ENCODE measurements at regions not wholly inside any gene's neighbourhood (a gene's known extent, or its start where the extent isn't known, plus 50 kb on each side); places are given as distances from the start of the nearest gene placed in this dataset.
"Not testable (repeated sequence)": the region's sequence is repeated elsewhere in the genome, so short reads cannot be mapped to it uniquely, and the experiment has no call there.

DNA sequence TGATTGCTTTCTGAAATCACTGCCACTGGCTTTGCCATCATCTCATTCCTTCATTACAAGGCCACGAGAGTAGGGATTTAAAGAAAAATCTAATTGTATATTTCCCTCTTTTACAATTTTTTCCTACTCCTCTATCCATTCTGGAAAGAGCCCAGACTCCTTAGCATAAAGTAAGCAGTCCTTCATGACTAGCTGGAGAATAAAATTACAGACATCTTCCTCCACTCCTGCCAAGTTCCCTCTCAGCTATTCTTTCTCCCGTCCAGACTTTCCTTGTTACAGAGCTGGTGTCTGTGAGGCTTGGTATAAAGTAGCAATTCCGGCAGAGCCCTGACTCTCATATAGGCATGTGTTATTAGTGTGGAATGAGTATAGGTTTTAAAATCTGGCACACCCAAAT lies 806.8 kb downstream of the PLCL1 start:
- no peak for DNase-seq

DNA sequence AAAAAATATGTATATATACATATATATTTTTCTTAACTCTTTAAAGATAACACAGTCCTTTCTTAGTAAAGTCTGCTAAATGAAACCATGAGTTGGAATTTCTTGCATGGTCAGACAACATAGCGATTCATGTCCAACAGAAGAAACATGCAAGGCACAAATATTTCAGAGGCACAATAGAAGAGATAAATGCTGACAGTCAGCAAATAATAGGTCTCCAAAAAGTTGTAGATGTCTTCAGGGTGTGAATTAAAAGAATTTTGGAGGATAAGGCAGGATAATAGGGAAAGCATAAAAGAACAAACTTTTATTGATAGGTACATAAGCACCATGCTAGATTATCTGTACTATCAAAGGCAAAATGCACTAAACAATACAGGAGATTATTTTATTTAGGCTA lies 800.2 kb downstream of the PLCL1 start:
- DNase-seq: no peak

DNA sequence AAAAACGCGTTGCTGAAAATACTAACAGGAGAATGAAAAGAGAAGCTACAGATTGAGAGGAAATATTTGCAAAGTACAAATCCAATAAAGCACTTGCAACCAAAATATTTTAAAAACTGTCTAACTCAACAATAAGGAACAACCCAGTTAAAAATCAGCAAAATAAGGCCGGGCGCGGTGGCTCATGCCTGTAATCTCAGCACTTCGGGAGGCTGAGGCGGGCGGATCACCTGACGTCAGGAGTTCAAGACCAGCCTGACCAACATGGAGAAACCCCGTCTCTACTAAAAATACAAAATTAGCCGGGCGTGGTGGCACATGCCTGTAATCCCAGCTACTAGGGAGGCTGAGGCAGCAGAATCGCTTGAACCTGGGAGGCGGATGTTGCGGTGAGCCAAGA lies 798.6 kb downstream of the PLCL1 start:
- not testable (repeated sequence) for DNase-seq

DNA sequence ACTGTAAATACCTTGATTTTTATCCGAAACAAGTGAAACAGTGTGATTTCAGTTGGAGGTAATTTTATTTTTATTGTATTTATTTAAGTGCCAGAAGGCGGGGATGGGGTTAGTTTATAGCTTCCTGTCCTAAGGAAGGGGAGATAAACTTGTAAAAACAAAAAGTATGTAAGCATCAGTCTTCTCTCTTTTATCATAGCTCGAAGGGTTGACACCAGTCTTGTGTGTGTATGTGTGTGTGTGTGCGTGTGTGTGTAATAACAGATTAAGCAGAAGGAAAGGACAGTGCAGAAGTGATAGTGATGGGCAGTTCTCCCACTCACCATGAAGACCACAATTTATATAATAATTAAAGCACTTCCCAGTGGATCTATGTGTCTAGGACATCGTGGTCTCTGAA lies 793.3 kb downstream of the PLCL1 start:
- no peak for DNase-seq

DNA sequence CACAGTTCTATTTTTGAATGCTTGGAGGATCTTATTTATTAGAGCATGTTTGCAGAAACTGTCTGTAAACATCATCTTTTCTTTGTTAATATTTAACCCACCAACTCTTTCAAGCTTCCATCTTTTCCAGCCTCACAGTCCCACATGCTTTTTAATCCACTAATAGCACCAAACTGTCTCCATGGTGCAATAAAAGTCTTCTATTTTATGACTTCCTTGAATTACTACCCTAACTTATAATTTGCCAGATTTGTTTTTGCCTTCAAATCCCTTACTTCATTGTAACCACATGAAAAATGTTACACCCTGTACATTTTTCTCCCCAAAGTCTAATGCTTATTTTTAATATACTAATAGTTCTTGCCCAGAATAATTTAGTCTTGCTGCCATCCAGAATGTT lies 792.6 kb downstream of the PLCL1 start:
- no peak for DNase-seq

DNA sequence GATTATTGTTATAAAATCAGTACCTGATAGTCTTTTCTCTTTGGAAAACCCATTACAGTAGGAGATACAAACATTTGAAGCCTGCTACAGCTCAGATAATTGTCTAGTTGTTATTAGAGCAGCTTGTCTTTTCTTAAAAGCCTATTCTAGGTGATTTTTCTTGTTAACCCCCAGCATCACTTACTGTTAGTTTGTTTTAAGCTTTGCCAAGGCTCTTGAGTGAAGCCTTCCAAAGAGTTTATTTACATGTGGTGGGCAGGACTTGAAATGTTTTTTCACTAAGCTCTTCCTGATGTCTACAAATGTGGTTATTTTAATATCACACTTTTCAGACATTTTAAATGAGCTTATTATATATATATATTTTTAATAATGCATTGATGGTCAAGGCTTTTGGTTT lies 791.3 kb downstream of the PLCL1 start:
- DNase-seq: no peak

DNA sequence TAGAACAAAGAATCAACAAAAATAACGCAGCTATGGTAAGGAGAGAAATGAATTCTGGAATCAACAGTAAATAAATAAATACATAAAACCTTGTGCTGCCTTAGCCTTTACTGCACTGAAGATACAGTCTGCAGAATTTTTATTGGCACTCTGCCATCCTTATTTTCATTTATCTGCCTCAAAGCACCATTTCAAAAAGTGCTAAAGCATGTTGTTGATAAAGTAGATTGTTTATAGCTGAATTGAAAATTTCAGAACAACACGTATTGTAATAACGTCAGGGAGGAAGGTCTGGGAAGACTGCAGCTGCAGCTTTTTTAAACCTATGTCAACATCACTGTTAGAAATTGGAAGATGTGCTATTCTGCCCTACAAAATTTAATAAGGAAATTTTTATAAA lies 787.2 kb downstream of the PLCL1 start:
- DNase-seq: no peak

DNA sequence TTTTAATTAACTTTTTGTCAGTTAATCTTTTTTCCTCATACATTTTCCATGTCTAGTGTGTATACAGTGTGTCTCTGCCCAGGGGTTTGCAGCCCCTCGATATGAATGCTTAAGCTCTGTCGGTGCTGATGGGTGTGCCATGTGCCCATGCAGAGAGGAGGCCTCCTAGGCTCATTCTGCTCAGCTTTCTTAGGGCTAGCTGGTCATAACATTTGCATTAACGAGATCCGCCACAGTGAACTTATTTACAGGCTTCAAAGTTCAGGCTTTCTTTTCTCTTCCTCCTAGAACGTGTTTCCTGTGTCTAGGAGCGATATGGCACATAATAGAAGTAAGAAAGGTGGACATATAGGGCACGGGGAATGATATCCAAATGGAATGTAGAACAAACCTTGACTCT lies 783.3 kb downstream of the PLCL1 start:
- no peak for DNase-seq

DNA sequence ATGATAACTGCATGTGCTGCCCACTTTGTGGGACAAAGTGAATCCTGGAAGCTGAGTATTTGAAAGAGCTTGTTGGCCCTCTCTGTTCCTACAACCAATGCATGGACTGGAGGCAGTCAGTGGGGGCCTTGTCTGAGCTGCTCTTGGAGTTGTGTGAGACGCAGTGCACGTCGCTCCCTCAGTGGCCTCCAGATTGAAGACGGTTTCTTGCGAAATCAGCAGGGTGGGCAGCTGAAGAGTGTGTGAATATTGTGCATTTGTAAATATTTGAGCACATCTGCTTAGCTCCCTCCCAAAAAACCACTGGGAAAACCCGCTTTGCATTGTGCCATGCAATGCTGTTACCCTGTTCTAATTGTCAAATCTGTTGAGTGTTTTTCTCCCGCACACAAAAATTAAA lies 782.8 kb downstream of the PLCL1 start:
- no peak for DNase-seq

DNA sequence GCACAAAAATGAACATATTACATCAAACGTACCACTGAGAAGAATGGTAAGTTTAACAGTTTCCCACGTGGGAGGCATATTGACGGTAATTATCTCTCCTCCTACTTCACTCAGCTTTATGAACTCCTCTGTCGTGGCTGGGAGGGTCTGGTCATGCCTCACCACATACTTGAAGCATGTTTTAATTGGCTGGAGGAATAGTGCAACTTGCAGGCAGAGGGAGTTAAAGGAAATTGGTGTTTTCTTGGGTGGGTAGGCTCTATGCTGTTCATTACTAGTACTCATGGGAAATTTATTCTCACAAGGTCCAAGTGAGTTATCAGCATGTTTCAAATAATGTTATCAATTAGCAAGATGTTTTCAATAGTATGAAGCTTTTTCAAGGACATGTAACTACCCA lies 767.0 kb downstream of the PLCL1 start:
- DNase-seq: no peak

DNA sequence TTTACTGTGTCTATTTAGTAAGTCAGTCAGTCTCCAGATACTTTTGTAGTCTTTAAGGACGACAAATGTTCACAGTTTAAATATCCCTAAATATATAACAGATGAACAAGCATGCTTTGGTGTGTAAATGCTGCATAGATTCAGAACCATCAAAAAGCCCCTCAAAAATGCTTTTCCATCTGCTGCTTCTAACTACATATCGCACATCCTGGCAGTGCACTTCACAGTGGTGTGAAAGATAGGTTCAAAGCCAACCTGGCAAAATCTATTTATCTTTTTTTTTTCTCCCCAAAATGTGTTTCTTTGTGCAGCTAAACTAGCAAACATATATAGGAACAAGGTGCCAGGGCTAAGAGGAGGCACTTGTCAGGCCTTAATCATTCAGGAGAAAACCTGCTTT lies 753.8 kb downstream of the PLCL1 start:
- no peak for DNase-seq

DNA sequence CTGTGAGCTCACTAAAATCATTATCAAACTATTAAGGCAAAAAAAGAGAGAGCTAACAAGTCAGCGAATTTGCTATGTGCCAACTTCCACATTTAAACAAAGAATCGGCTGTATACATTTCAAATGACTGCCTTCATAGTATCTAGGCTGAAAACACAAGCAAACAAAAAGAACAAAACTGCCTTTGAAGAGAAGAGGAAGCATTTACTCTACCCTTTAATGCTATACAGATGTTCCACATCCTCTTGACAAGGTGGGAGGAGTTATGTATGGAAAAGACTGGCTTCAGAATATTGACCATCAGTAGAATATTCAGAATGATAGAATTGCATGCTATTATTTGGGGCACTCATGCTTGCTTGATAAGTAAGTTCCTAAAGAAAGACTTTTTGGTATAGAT lies 741.7 kb downstream of the PLCL1 start:
- peak in 1 of 2 experiments; percentile 30 for DNase-seq

DNA sequence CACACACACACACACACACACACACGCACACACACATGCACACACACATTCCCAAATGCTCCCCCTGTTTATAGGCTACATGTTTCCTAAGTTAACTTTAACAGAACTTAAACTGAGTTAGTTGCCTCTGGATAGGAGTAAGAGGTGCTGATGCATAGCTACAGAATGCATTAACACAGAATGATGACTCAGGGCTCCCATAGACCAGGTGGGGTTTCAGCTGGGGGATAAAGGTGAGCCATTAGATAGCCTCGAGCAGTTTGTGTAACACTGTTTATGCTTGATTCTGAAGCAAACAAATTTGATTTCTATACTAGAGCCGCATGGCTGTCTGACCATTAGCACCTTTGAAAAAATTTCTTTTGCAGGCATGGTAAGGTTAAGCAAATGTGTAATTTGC lies 741.0 kb downstream of the PLCL1 start:
- DNase-seq: no peak

DNA sequence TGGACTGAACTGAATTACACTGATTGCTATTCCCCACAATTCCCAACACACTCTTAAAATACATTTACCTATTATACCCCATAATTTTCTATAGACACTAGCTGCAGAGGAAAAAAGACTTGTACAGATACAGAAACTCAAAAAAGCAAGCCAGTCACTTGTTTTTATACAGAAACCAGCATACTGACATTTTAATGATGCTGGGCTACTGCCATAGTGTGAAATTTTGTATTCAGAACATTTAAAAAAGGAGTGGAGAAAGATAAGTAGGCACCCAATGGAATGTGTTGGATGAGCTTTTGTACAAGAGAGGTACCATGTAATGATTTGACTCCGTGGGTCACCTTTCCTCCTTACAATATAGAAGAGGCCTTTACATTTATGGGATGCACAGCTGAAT lies 740.1 kb downstream of the PLCL1 start:
- no peak for DNase-seq

DNA sequence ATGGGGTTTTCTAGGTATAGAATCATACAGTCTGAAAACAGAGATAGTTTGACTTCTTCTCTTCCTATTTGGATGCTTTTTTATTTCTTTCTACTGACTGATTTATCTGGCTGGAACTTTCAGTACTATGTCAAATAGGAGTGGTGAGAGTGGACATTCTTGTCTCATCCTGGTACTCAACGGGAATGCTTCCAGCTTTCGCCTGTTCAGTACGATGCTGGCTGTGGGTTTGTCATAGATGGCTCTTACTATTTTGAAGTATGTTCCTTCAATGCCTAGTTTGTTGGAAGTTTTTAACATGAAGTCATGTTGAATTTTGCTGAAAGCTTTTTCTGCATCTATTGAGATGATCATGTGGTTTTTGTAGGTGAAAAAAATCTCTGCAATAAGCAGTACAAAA lies 730.4 kb downstream of the PLCL1 start:
- no peak for DNase-seq

DNA sequence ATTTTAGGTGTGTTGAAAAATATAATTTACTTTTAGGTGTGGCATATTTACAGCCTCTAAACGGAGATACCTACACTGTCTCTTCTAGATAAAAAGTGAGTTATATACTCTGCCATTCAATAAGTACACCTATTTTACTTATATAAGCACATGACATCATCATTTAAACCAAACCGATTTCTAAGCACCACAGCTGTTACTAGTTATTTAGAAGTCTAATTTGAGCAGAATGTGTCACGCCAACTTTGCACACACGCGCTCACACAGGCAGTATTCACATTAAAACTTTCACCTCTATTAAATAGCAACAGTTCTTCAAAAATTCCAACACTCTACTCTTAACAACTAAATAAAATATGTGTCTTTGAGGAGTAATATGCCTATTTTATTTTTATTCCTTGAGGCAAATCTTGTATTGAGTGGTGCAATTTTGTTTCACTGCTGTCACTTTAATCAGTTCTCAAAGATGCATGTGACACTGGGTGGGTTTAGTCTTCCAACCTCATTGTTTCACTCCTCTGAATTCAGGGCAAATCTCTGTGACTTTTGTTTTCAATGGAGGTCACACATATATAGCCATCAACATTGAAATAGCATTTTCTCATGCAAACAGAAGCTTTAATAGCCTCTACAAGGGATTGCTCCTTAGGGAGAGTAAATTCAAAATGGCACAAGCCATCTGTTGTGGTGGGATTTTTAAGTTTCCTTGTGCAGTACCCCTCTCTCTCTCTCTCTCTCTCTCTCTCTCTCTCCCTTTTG lies 721.0 kb downstream of the PLCL1 start:
- no peak for DNase-seq

DNA sequence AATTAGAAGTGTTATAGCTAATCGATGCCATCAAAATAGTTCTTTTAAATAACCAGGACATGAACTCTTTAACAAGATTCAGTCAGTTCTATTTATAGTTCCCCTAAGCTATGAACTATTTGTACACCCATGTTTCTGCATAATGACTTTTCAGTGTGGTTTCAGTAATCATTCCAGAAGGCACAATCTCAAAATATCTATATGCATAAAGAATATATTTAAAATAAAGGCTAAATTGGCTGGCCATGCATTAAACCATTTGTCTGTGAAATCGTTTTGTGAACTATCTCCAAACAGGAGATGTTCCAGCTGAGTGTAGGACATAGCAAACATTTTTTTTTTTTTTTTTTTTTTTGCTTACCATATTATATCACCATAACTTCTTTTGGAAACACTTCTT lies 719.3 kb downstream of the PLCL1 start:
- no peak for DNase-seq

DNA sequence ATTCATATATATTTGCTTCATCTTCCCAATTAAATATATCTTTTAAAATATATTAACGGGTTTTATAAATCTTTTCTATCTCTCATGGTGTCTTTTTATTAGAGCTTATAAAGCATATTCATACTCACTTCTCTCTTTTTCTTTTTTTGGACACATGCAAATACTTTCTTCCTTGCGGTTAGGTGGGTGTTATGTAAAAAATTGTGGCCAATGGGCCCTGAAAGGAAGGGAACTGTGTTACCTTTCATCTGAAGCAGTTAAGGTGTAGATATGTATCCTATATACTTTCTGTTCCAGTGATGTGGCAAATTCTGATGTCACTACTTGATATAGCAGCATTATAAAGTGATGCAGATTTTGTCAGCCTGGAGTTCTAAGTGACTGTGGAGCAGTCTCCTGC lies 714.5 kb downstream of the PLCL1 start:
- no peak for DNase-seq

DNA sequence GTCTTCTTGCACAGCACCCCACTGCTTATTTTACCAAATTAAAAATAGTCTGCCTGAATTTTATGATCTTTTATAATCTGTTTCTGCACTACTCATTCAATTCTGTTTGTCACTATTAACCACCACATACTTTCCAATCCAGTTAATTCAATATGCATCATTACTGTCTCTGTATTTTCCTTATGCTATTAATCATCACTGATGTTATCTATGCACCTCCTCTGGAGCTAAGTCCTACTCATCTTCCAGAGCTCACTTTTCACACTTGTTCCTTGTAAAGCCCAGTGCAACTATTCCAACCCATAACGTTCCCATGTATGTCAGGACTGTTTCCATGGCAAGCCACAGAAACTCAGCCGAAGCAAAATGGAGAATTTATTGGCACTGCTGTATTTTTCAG lies 713.6 kb downstream of the PLCL1 start:
- DNase-seq: no peak

DNA sequence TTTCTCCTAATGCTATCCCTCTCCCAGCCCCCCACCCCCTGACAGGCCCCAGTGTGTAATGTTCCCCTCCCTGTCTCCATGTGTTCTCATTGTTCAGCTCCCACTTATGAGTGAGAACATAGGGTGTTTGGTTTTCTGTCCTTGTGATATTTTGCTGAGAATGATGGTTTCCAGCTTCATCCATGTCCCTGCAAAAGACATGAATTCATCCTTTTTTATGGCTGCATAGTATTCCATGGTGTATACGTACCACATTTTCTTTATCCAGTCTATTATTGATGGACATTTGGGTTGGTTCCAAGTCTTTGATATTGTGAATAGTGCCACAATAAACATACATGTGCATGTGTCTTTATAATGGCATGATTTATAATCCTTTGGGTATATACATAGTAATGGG lies 704.2 kb downstream of the PLCL1 start:
- not testable (repeated sequence) for DNase-seq

DNA sequence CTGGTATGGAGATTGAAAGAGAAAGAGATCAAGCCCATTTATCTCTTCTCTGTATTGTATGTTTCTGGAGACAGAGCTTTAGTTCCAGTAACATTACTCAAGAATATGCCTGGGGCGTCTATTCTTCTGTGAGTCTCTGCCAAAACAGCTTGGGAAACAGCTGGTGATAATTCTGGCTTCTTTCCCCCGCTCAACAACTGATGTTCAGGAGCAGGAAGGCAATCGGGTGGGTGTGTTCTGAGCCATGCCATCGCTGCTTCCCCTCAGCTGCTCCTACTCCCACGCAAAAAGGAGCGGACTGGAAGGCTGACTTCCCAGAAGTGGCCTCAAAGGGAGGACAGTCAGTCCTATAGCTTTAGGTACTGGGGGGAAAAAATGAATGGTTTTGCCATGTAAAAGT lies 695.1 kb downstream of the PLCL1 start:
- no peak for DNase-seq

DNA sequence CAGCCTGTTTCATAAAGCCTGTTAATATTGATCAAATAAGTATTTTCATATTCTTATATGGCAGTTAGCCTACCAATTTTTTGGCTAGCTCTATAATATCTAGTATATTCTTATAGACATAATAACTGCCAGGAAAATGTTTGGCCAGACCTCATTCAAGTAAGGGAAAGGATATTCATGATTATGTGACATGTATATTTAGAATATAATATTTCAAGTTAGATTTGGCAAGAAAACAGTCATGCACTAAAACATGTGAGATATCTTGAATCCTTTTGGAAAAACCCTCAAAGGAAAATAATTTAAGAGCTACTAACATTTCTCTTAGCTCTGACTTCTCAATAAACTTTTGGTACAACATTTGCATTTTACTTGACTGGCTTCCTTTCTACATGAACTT lies 694.1 kb downstream of the PLCL1 start:
- no peak for DNase-seq

DNA sequence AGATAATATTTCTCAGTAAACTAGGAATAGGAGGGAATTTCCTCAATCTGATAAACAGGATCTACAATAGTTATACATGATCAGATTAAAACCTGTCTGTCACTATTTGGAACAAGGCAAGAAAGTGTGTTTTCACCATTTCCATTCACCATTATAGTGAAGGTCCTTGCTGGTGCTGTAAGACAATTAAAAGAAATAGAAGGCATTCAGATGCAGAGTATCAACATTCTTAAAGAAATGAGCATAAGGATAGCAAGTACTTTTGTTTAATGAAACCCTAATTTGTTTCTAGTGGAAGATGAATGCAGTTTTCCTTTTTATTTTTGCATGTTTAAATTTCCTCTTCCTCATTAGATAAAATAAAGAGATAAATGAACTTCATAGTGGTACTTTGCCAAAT lies 693.7 kb downstream of the PLCL1 start:
- no peak for DNase-seq

DNA sequence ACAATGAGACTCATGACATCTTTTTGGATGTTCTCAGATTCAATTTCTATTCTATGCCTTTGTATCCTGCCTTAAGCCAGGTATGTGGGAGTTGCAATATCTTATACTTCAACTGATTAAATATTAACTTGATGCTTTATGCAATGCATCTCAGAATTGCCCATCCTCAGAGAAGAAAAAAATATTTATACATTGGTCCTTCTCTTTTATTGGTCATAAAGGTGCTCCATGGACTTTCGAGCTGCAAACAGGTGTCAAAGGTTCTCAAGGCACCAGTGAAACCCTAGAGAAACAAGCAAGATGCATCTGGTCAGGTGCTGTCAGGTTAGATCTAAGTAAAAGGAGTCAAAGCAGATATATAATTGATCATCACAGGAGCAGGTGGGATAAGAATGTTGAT lies 690.5 kb downstream of the PLCL1 start:
- DNase-seq: no peak

DNA sequence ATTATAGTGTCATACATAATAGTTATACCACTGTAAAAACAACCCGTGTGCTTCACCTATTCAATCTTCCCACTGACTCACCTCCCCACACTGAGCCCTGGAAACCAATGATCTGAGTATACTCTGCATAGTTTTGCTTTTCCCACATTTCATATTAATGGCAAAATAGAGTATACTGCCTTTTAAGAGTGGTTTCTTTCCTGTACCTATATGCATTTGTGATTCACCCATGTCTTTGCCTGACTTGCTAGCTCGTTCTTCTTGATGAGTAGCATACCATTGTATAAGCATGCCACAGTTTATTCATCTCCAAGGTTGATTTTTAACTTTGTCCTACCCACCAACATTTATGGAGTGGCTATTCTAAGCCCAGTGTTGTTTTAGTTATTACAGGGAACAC lies 686.4 kb downstream of the PLCL1 start:
- no peak for DNase-seq

DNA sequence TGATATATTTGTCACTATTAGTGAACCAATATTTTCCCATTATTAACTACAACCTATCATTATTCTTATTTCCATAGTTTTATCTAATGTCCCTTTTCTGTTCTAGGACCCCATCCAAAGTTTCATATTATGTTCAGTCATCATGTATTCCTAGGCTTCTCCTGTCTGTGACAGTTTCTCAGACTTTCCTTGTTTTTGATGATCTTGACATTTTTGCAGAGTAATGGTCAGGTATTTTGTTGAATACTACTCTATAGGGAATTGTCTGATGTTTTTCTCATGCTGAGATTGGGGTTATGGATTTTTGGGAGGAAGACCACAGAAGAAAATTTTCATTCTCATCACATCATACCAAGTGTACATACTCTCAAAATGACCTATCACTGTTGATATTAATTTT lies 684.6 kb downstream of the PLCL1 start:
- DNase-seq: no peak
